Limb (tissue), 2 donors: ENCODE measurements at regions not wholly inside any gene's neighbourhood (a gene's known extent, or its start where the extent isn't known, plus 50 kb on each side); places are given as distances from the start of the nearest gene placed in this dataset.
"Not testable (repeated sequence)": the region's sequence is repeated elsewhere in the genome, so short reads cannot be mapped to it uniquely, and the experiment has no call there.

Experiments used
- DNase-seq, 2 donors: peaks; one replicate each; pipeline ENCODE4 v3.0.0-alpha.2; 2016; ENCODE audit errors: extremely low spot score in 2 of 2

- no peak for DNase-seq
Measured at GRCh38 chr1:238914346-238914745, 472.0 kb upstream of the CHRM3 start.

- no peak for DNase-seq
Measured at GRCh38 chr1:238913210-238913609, 473.2 kb upstream of the CHRM3 start.

- no peak for DNase-seq
Measured at GRCh38 chr1:238912148-238912547, 474.2 kb upstream of the CHRM3 start.

- not testable (repeated sequence) for DNase-seq
Measured at GRCh38 chr1:238902752-238903151, 483.6 kb upstream of the CHRM3 start.

GRCh38 chr1:238900334-238900865, 486.0 kb upstream of the CHRM3 start:
- DNase-seq, result no peak

- DNase-seq, result no peak
Measured at GRCh38 chr1:238898856-238899255, 487.5 kb upstream of the CHRM3 start.

- no peak for DNase-seq
Measured at GRCh38 chr1:238895911-238896310, 490.5 kb upstream of the CHRM3 start.

GRCh38 chr1:238892612-238893011, 493.8 kb upstream of the CHRM3 start:
- DNase-seq, result no peak

GRCh38 chr1:238861342-238862066, 524.9 kb upstream of the CHRM3 start:
- DNase-seq, result no peak

- no peak for DNase-seq
Measured at GRCh38 chr1:238833919-238834318, 552.4 kb upstream of the CHRM3 start.

GRCh38 chr1:238832106-238832505, 554.3 kb upstream of the CHRM3 start:
- no peak for DNase-seq

GRCh38 chr1:238830036-238830611, 556.2 kb upstream of the CHRM3 start:
- DNase-seq, result no peak

GRCh38 chr1:238826891-238827290, 559.5 kb upstream of the CHRM3 start:
- DNase-seq, result no peak

GRCh38 chr1:238823416-238823815, 563.0 kb upstream of the CHRM3 start:
- DNase-seq, result no peak

- DNase-seq, result no peak
Measured at GRCh38 chr1:238811211-238811879, 575.0 kb upstream of the CHRM3 start.

- no peak for DNase-seq
Measured at GRCh38 chr1:238790882-238791281, 595.5 kb upstream of the CHRM3 start.

- DNase-seq, result no peak
Measured at GRCh38 chr1:238789916-238790667, 596.3 kb upstream of the CHRM3 start.

GRCh38 chr1:238787471-238787870, 598.9 kb upstream of the CHRM3 start:
- no peak for DNase-seq

- no peak for DNase-seq
Measured at GRCh38 chr1:238783633-238784032, 602.7 kb upstream of the CHRM3 start.

GRCh38 chr1:238779716-238780115, 606.7 kb upstream of the CHRM3 start:
- DNase-seq, result no peak

GRCh38 chr1:238778113-238778512, 608.3 kb upstream of the CHRM3 start:
- no peak for DNase-seq

- DNase-seq, result no peak
Measured at GRCh38 chr1:238777551-238777950, 608.8 kb upstream of the CHRM3 start.
